SJSA1 (cell line): ENCODE measurements at regions not wholly inside any gene's neighbourhood (a gene's known extent, or its start where the extent isn't known, plus 50 kb on each side); places are given as distances from the start of the nearest gene placed in this dataset.
A peak's percentile ranks its signal among the peaks of the same experiment; 100 is the strongest.
"Not testable (repeated sequence)": the region's sequence is repeated elsewhere in the genome, so short reads cannot be mapped to it uniquely, and the experiment has no call there.

Experiments
- DNase-seq, 2 experiments: peaks; one replicate each; pipeline ENCODE4 v3.0.0-alpha.2; 2015 to 2020; ENCODE audit warnings: low spot score in 2 of 2, low read depth in 1 of 2
- H3K27ac ChIP-seq: fragments of 250-450 bp; sonication (Bioruptor Pico); 2 replicates; pipeline ENCODE4 v1.5.1; 2020; ENCODE audit warnings: mild to moderate bottlenecking, moderate library complexity
- H3K27me3 ChIP-seq: fragments of 250-450 bp; sonication (Bioruptor Pico); replicated peaks from 2 replicates; pipeline ENCODE4 v1.5.1; 2020; ENCODE audit warnings: mild to moderate bottlenecking, moderate library complexity
- H3K36me3 ChIP-seq: fragments of 250-450 bp; sonication (Bioruptor Pico); 2 replicates; pipeline ENCODE4 v1.5.1; 2020; ENCODE audit warnings: mild to moderate bottlenecking
- H3K4me1 ChIP-seq: fragments of 250-450 bp; sonication (Bioruptor Pico); replicated peaks from 2 replicates; pipeline ENCODE4 v1.6.1; 2021; ENCODE audit warnings: mild to moderate bottlenecking
- H3K4me3 ChIP-seq: fragments of 250-450 bp; sonication (Bioruptor Pico); 2 replicates; pipeline ENCODE4 v1.5.1; 2020; ENCODE audit warnings: mild to moderate bottlenecking
- H3K9me3 ChIP-seq: fragments of 250-450 bp; sonication (Bioruptor Pico); replicated peaks from 2 replicates; pipeline ENCODE4 v1.5.1; 2020; ENCODE audit warnings: mild to moderate bottlenecking

DNA sequence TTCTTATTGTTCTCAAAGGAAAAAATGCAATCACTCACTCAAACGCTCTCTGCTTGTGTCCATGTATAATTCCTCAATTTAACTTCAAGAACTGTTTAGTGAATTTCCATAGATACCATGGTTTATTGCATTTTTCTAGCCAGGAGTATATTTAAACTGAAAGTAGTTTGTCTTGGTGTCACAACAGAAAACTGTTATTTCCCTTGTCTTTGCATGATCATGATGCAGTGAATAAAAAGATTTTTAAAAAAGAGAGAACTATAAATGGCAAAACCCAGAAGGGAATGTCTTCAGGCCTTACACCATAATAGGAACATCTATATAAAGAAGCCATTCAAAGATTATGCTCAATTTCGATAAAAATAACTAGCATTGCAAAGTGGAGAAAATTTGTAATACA lies 523.5 kb upstream of the ADGRL4 start:
- DNase-seq, result no peak
- H3K27me3 ChIP-seq, result no peaks in the 10 kb centered on the region
- H3K27ac ChIP-seq, result no peak overlapping the region
- H3K4me3 ChIP-seq, result no peak overlapping the region
- no peaks in the 10 kb centered on the region for H3K4me1 ChIP-seq
- no peaks in the 10 kb centered on the region for H3K36me3 ChIP-seq
- no peaks in the 10 kb centered on the region for H3K9me3 ChIP-seq

DNA sequence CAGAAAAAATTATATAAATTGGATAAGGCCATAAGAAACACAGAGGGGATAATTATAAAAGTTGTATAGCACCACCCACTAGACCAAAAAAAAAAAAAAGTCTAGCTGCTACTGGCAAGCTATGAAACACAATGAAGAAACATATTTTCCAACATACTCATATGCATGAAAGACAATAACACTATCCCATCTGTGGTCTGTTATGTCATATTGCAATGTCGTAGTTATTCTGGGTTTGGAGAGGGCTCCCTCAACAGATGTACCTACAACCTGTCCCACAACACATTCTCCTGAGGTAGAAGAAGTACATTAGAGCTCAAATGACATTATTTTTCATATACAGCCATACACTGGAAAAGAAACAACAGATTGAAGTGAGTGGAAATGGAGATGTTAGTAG lies 517.6 kb upstream of the ADGRL4 start:
- DNase-seq, result no peak
- no peak overlapping the region for H3K4me3 ChIP-seq
- no peaks in the 10 kb centered on the region for H3K4me1 ChIP-seq
- no peak overlapping the region for H3K27ac ChIP-seq
- H3K27me3 ChIP-seq, result no peaks in the 10 kb centered on the region
- H3K9me3 ChIP-seq, result no peaks in the 10 kb centered on the region
- H3K36me3 ChIP-seq, result no peaks in the 10 kb centered on the region

DNA sequence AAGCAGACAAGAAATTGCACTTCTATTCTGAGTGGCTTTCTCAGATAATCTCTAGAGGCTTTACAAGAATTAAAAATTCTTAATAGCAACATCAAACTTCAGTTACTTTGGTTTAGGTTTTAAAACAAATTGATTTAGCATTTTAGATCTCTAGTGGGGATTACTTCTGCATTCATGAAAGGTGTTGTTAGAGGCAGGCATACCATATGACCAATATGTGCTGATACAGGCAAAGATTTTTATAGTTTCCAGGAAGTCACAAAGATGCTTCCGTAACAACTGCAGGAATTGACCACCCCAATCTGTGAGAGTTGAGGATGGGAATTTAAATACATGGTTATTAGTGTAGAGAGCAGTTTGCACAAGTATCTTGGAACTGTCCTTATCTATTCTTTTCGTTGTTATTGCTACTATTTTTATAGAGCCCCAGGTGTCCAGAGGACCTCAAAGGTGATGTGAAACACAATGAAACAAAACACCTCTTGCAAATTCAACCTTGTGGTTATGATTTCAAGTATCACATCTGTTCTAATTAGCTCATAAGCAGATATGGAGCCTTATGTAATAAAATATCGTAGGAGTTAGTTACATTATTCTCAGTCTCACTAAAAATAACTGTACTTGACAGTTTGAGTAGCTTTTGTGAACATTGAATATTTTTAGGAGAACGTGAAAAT lies 512.7 kb upstream of the ADGRL4 start:
- no peak for DNase-seq

DNA sequence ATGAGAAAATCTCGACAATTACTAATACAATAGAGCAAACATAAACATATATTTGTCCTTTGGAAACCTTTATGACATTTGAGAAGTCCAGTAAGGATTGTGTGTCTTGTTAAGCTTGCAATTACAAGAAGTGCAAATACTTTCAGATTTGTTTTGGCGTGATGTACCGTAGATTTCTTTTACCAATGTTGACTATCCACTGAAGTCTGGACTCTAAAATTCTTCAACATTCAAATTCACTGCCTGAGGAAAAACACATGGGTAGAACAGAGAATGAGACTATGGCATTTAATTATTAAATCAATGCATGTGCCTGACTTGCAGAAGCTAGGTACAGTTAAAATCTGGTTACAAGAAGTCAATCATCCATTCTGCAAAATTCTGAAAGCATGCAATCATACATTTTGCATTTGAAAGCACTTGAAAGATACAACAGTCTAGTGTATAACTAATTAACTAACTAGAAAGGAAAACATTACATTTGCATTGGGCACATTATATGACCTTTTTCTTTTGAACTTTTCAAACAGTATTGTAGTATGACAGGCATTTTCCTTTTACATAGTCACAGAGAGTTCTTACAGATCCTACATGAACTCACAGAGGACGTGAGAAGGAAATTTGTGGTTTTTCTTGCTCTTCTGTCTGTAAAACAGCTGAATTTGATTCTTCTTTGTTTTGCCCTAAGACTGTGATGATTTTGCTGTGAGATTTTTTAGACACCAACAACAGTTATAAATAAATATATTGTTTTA lies 511.1 kb upstream of the ADGRL4 start:
- no peak overlapping the region for H3K27ac ChIP-seq
- no peaks in the 10 kb centered on the region for H3K36me3 ChIP-seq
- H3K4me3 ChIP-seq, result no peak overlapping the region
- no peak for DNase-seq
- no peaks in the 10 kb centered on the region for H3K9me3 ChIP-seq
- no peaks in the 10 kb centered on the region for H3K27me3 ChIP-seq
- no peaks in the 10 kb centered on the region for H3K4me1 ChIP-seq

More for the DNA sequence above, 512.7 kb upstream of the ADGRL4 start:
- Histone ChIP-seq H3K4me3 (no peak overlapping the region), H3K27ac (no peak overlapping the region), H3K27me3 (no peaks in the 10 kb centered on the region), H3K4me1 (no peaks in the 10 kb centered on the region), H3K36me3 (no peaks in the 10 kb centered on the region), H3K9me3 (no peaks in the 10 kb centered on the region)

DNA sequence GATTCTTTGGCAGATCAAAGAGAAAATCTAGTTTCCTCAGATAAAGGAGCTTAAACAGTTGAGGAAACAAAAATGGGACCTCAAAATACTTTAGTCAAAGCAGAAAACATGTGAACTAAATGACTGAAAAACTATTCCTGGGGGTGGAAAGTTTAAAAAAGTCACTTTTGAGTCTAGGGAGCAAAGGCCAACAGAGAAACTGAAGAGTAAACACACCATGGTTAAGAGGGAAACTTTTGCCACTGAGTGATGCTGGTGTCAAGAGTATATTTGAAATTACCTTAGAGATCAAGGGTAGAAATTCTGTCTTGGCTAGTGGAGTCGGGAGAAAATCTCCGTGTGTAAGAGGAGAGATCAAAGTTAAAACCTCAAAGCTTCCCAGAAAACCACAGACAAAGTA lies 501.2 kb upstream of the ADGRL4 start:
- H3K36me3 ChIP-seq, result no peaks in the 10 kb centered on the region
- H3K27ac ChIP-seq, result no peak overlapping the region
- no peaks in the 10 kb centered on the region for H3K9me3 ChIP-seq
- no peaks in the 10 kb centered on the region for H3K27me3 ChIP-seq
- H3K4me1 ChIP-seq, result no peaks in the 10 kb centered on the region
- no peak overlapping the region for H3K4me3 ChIP-seq
- no peak for DNase-seq

DNA sequence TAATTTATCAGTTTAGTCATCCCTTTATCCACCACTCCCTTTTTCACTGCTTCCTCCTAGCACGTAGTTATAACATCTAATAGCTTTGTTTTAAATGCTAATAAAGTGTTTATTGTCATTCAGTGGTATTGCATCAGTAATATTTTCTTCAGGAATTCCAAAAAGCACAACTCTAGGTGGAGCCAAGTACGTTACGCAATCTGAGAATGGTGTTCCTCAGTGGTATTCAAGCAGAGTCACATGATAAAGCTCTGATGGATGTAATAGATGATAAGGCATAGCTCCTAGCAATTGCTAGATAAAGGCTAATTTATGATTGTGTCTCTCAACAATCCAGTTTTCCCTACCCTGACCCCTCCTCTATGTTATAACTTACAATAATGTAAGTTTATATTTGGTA lies 494.6 kb upstream of the ADGRL4 start:
- DNase-seq, result no peak

DNA sequence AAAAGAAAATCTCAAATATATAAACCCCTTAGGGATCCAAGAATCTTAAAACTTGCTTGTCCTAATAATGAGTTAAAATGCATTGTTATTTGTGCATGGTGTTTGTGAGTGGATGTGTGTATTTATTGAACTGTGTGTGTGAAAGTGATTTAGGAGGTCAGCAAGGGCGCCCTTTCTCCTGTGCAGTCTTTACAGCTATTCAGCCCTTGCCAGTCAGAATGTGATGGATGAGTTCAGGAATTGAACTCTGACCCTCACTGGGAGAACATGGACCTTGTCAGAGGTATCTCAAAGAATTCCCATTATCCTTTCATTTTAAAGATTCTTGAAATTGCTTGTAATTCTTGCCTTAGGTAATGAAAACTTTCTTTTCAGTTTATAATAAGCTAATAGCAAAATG lies 493.0 kb upstream of the ADGRL4 start:
- Histone ChIP-seq H3K36me3 (no peaks in the 10 kb centered on the region), H3K9me3 (no peaks in the 10 kb centered on the region), H3K27me3 (no peaks in the 10 kb centered on the region), H3K4me1 (no peaks in the 10 kb centered on the region), H3K4me3 (no peak overlapping the region), H3K27ac (no peak overlapping the region)
- no peak for DNase-seq

More for the DNA sequence above, 494.6 kb upstream of the ADGRL4 start:
- H3K36me3 ChIP-seq, result no peaks in the 10 kb centered on the region
- no peaks in the 10 kb centered on the region for H3K27me3 ChIP-seq
- no peak overlapping the region for H3K27ac ChIP-seq
- no peak overlapping the region for H3K4me3 ChIP-seq
- no peaks in the 10 kb centered on the region for H3K9me3 ChIP-seq
- no peaks in the 10 kb centered on the region for H3K4me1 ChIP-seq

DNA sequence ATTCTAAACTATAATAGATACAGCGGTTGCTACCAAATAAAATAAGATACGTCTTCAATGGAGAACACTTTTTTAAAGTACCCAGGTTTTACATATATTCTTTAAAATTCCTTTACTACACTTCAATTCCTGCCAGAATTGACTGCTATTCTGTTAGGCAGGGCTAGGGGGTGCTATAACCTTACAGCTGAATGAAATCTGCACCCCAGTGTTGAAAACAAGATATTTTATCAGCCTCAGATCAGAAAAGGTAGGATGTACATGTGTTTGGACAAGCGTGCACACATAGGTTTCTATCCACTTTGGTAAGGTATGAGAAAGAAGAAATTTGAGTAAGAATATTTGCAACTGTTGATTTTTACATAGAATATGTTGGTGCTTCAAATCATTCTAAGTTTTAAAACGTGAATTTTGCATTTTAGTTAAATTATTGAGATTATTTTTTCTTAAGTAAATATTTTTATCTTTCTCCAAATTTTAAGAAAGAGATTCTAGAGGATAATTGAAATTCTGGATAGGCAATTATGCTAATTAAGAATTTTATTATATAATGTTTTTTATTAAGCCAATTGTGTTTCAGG lies 490.8 kb upstream of the ADGRL4 start:
- Histone ChIP-seq H3K36me3 (no peaks in the 10 kb centered on the region), H3K27ac (no peak overlapping the region), H3K4me3 (no peak overlapping the region), H3K27me3 (no peaks in the 10 kb centered on the region), H3K9me3 (no peaks in the 10 kb centered on the region), H3K4me1 (no peaks in the 10 kb centered on the region)
- DNase-seq, result peak in 1 of 2 experiments; percentile 6

DNA sequence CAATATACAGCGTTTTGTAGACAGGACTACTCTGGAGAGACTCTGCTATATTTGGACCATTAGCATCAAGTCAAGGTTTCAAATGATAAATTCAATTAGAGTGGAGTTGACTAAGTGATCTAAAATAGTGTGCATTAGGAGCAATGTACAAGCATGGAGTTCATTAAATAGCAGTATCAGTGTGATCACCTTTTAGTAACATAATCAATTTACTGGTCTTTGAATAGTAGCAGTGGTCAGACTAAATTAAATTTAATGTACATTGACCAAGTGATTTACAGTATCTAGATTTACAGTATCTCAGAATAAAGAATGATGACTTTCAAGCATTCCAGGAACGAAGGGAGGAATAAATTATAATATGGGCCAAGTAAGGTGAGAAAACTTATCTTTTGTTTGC lies 489.6 kb upstream of the ADGRL4 start:
- Histone ChIP-seq H3K4me1 (no peaks in the 10 kb centered on the region), H3K9me3 (no peaks in the 10 kb centered on the region), H3K4me3 (no peak overlapping the region), H3K27ac (no peak overlapping the region), H3K27me3 (no peaks in the 10 kb centered on the region), H3K36me3 (no peaks in the 10 kb centered on the region)
- DNase-seq, result no peak

DNA sequence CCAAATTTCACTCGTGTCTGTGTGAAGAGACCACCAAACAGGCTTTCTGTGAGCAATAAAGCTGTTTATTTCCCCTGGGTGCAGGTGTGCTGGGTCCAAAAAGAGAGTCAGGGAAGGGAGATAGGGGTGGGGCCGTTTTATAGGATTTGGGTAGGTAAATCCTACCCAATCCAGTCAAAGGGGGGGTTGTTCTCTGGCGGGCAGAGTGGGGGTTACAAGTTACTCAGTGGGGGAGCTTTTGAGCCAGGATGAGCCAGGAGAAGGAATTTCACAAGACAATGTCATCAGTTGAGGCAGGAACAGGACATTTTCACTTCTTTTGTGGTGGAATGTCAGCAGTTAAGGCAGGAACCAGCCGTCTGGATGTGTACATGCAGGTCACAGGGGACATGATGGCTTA lies 487.2 kb upstream of the ADGRL4 start:
- not testable (repeated sequence) for H3K9me3 ChIP-seq, H3K36me3 ChIP-seq, H3K4me1 ChIP-seq, DNase-seq, H3K27me3 ChIP-seq, H3K4me3 ChIP-seq, H3K27ac ChIP-seq

DNA sequence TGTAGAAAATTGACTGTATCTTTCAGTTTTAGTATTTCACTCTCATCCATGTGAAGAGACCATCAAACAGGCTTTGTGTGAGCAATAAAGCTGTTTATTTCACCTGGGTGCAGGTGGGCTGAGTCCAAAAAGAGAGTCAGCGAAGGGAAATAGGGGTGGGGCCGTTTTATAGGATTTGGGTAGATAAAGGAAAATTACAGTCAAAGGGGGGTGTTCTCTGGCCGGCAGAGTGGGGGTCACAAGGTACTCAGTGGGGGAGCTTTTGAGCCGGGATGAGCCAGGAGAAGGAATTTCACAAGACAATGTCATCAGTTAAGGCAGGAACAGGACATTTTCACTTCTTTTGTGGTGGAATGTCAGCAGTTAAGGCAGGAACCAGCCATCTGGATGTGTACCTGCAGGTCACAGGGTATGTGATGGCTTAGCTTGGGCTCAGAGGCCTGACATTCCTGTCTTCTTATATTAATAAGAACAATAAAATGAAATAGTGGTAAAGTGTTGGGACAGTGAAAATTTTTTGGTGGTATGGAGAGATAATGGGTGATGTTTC lies 482.1 kb upstream of the ADGRL4 start:
- not testable (repeated sequence) for H3K4me3 ChIP-seq, H3K27ac ChIP-seq, DNase-seq, H3K9me3 ChIP-seq, H3K27me3 ChIP-seq, H3K36me3 ChIP-seq, H3K4me1 ChIP-seq

DNA sequence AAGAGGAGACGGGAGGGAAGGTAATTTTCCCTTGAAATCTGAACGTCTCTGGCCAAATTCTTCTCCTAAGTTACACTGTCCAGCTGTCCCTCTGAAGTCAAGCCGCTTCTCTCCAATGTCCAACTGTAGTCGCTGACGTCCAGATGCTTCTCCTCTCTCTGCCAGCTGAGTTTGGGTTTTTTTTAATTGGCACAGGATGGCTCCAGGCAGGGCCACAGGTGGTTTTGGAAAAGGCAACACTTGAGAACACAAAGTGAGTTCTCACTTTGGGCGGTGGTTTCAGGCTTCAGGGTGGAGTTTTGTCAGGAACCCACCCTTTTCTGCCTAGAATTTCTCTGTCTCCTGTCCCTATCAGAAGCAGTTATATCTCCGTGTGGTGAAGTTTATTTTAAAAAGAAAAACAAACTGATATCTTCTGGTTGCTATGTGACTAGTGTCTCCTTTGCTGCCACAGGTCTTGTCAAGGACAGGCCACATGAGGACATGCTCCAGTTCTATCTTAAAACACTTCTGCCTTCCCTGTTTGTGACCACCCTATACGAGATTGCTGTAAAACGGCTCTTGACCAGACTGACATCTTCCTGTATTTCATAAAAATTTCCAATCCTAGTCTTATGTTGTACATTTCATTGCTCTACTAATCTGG lies 472.3 kb upstream of the ADGRL4 start:
- H3K9me3 ChIP-seq, result no peaks in the 10 kb centered on the region
- DNase-seq, result no peak
- H3K36me3 ChIP-seq, result no peaks in the 10 kb centered on the region
- no peaks in the 10 kb centered on the region for H3K4me1 ChIP-seq
- no peak overlapping the region for H3K4me3 ChIP-seq
- no peak overlapping the region for H3K27ac ChIP-seq
- H3K27me3 ChIP-seq, result no peaks in the 10 kb centered on the region

DNA sequence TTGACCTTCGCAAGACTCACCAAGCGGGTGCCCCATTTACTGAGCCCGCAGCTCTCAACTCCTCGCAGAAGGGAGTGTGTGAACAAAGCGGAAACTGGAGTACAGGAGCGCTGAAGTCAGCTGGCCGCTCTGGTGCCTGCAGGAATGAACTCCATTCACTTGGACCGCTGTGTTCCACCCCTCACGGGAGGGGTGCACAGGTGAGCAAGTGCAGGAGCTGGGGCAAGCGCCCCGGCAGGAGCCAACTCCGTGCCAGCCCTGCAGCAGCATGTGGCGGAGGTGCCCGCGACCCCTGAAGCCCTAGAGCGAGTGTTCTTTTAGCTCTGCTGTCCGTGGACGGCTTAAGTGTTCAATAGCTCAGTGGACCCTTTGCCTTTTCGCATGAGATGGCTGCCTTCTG lies 471.6 kb upstream of the ADGRL4 start:
- no peak overlapping the region for H3K27ac ChIP-seq
- no peaks in the 10 kb centered on the region for H3K27me3 ChIP-seq
- no peaks in the 10 kb centered on the region for H3K9me3 ChIP-seq
- DNase-seq, result no peak
- no peaks in the 10 kb centered on the region for H3K36me3 ChIP-seq
- H3K4me3 ChIP-seq, result no peak overlapping the region
- H3K4me1 ChIP-seq, result no peaks in the 10 kb centered on the region
